NCI-H2171 treated with DMSO at 0.1 percent for 48 hours (cell line): ENCODE measurements at regions not wholly inside any gene's neighbourhood (a gene's known extent, or its start where the extent isn't known, plus 50 kb on each side); places are given as distances from the start of the nearest gene placed in this dataset.
"Not testable (repeated sequence)": the region's sequence is repeated elsewhere in the genome, so short reads cannot be mapped to it uniquely, and the experiment has no call there.

Experiments used
- DNase-seq: peaks from one replicate; lab custom pipeline; 2025; lab: John Stamatoyannopoulos, UW

GRCh38 chr2:82234283-82234874, 1929.8 kb upstream of the LRRTM1 start:
- DNase-seq, result no peak

GRCh38 chr2:82233806-82234205, 1929.3 kb upstream of the LRRTM1 start:
- DNase-seq, result no peak

- no peak for DNase-seq
Observed at GRCh38 chr2:82230406-82230805, 1925.9 kb upstream of the LRRTM1 start.

- no peak for DNase-seq
Observed at GRCh38 chr2:82226441-82226840, 1921.9 kb upstream of the LRRTM1 start.

GRCh38 chr2:82224301-82224940, 1919.9 kb upstream of the LRRTM1 start:
- no peak for DNase-seq

- no peak for DNase-seq
Observed at GRCh38 chr2:82215212-82215611, 1910.7 kb upstream of the LRRTM1 start.

GRCh38 chr2:82199493-82199852, 1894.9 kb upstream of the LRRTM1 start:
- no peak for DNase-seq

- DNase-seq, result no peak
Observed at GRCh38 chr2:82198809-82199492, 1894.4 kb upstream of the LRRTM1 start.

GRCh38 chr2:82182270-82182669, 1877.7 kb upstream of the LRRTM1 start:
- no peak for DNase-seq

- not testable (repeated sequence) for DNase-seq
Observed at GRCh38 chr2:82175210-82175609, 1870.7 kb upstream of the LRRTM1 start.

- no peak for DNase-seq
Observed at GRCh38 chr2:82172483-82172882, 1867.9 kb upstream of the LRRTM1 start.

GRCh38 chr2:82169379-82169778, 1864.8 kb upstream of the LRRTM1 start:
- no peak for DNase-seq

GRCh38 chr2:82165377-82165776, 1860.8 kb upstream of the LRRTM1 start:
- DNase-seq, result no peak

- DNase-seq, result no peak
Observed at GRCh38 chr2:82158150-82158549, 1853.6 kb upstream of the LRRTM1 start.

GRCh38 chr2:82155469-82155868, 1850.9 kb upstream of the LRRTM1 start:
- no peak for DNase-seq

- no peak for DNase-seq
Observed at GRCh38 chr2:82143343-82143742, 1838.8 kb upstream of the LRRTM1 start.

- no peak for DNase-seq
Observed at GRCh38 chr2:82139979-82140611, 1835.5 kb upstream of the LRRTM1 start.

- DNase-seq, result no peak
Observed at GRCh38 chr2:82137441-82137840, 1832.9 kb upstream of the LRRTM1 start.

- DNase-seq, result no peak
Observed at GRCh38 chr2:82128051-82128450, 1823.5 kb upstream of the LRRTM1 start.

- DNase-seq, result no peak
Observed at GRCh38 chr2:82124629-82125028, 1820.1 kb upstream of the LRRTM1 start.

GRCh38 chr2:82120654-82121053, 1816.1 kb upstream of the LRRTM1 start:
- no peak for DNase-seq

GRCh38 chr2:82120115-82120514, 1815.6 kb upstream of the LRRTM1 start:
- DNase-seq, result no peak

- no peak for DNase-seq
Observed at GRCh38 chr2:82109418-82109817, 1804.9 kb upstream of the LRRTM1 start.
